NCI-H524 treated with DMSO at 0.1 percent for 48 hours (cell line): ENCODE measurements at regions not wholly inside any gene's neighbourhood (a gene's known extent, or its start where the extent isn't known, plus 50 kb on each side); places are given as distances from the start of the nearest gene placed in this dataset.

ENCODE experiments used
- DNase-seq: peaks from one replicate; lab custom pipeline; 2025; lab: John Stamatoyannopoulos, UW

DNA sequence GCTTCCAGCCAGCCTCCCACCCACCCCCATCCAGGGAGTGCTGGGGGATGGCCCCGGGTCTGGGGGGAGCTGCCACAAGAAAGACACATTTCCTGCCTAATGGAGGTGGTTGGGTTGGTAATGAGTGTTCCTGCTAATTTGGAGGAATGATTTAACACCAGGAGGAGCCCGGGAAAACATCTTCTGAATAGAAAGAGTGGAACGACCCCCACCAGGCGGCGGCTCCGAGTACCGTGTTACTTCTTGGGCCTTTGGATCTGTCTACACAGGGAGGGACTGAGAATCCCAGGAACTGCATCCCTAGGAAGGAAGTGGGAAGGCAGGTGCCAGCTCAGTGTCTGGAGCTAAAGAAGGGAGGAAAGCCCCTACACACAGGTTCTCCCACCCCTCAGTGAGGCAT, 64.6 kb downstream of the TSPAN17 start:
- no peak for DNase-seq

DNA sequence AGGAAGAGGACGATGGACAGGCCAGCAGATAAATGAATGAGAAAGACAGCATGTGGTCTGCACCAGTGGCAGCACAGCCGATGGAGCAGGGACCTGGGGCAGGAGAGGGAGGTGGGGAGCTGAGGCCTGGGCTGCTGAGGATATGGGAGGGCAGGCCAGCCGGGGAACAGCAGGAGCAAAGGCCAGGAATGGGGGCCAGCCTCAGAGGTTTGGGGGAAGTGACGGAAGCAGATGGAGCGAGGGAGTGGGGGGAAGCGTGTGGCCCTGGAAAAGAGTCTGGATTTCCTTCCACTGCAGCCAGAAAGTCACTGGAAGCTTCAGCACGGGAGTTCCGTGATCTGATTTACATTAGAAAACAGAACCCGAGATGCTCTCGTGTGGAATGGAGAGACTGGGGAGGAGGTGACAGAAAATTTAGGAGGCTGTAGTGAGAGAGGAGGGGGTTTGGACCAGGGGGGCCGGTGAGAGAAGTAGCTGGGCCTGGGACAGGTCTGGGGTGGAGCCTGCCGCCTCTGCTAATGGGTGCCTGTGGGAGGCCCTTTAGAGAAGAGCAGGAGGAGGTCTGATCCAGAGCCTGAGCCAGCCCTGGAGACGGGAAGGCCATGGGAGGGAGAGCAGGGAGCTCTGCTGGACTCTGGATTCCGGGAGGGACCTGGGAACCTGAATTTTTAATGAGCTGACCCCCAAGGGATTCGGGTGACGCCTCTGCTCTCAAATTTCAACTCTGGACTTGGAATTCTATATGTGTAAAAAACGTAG, 65.4 kb downstream of the TSPAN17 start:
- no peak for DNase-seq

DNA sequence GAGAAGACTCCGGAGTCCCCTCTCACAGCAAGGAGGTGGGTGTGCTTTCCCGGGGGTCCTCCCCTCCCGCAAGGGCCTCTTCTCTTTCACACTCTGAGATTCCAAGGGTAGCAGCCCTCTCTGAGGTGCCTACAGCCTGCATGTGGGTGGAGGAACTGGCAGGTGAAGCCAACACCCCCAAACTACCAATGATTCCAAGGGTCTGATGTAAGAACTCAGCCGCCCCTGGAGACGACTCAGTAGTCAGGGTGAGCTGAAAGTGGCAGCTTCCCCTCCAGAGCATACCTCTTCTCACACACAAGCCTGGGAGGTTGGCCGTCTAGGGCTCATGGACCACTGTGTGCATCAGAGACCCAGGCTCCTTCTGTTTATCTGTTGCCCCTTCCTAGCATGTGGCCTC, 66.1 kb downstream of the TSPAN17 start:
- no peak for DNase-seq

DNA sequence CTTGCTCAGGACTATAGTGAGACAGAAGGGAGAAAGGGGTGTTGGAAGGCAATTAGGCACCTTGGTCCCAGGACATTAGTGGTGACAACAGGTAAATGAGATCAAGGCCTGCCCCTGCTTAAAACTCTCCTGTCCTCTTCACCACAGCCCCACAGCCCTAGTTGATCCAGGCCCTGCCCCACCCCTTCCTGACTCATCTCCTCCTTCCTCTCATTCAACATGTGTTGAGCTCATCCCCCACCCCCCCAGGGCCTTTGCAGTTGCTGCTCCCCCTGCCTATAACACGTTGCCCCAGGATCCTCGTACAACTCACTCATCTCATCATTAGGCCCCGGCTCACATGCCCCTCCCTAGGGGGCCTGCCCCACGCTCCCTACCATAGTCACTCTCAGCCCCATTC, 66.8 kb downstream of the TSPAN17 start:
- no peak for DNase-seq

DNA sequence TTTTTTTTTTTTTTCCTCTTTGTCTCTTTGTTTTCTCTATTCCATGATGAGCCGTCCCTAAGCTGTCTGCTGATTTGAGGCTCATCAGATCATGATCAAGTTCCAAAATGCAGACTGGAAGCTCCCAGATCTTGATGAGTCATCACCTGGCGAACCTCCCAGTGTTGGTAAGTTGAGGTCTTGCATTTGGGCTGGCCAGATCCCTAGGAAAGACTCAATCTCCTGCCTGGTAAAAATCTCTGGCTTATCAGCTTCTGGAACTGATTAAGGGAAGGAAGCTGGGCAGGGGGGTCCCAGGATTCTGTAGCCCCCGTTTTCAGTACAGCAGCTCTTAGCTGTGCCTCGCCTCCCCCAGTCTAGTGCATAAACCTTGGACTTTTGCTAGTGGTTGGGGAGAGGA, 69.0 kb downstream of the TSPAN17 start:
- no peak for DNase-seq

DNA sequence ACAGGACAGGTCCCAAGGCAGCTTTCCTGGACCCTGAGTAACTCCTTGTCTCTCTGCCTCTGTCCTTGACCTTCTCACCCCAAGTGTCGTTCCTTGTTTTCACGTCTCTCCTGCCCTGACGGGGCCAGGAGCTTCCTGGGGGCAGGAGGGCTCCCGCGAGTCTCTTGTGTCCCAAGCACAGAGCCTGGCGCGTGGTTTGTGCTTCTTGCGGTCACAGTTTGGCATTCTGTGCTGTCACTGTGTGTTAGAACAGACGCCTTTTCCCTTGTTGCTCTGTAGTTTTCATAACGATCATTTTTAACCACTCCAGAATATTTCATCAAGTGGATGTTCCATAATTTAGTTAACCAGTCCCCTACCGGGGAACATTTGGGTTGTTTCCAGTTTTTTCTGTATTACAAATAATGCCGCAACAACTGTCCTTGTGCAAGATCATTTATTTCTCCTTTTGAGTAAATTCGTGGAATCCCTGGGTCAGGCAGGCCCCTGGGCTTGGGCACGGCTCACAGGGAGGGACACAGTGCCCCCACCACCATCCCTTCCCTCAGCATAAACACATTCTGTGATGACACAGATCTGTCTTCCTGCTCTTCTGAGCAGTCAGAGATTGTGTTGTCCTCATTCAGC, 71.9 kb downstream of the TSPAN17 start:
- no peak for DNase-seq

DNA sequence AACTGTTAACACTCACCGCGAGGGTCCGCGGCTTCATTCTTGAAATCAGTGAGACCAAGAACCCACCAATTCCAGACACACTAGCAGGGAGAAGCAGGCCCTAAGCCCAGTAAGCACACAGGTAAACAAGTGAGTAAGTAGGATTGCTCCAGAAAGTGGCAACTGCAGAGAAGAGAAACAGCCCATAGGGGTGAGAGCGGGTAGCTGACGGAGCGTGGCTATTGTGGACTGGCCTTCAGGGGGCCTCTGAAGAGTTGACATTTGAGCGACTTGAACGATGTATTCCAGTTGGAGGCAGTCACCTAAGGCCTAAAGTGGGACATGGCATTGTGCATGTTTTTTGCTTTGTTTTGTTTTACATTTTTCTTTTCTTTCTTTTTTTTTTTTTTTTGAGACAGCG, 74.2 kb downstream of the TSPAN17 start:
- DNase-seq: no peak

DNA sequence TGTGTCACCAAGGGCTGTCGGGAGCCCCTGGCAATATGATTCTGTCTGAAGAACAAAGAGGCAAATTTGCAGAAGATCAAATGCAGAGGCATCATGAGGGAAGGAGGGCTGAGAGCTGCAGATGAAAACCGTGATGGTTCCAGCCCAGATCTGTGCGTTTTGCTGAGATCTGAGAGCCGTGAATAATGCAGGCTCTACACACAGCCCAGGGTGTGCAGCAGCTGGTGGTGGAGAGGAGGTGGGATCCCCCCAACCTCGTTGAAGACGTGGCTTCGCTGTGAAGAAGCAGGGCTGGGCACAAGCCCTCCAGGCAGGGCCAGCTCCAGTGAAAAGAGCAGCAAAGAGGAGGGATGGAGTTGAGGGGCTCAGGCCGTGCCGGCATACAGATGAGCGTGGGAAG, 75.5 kb downstream of the TSPAN17 start:
- no peak for DNase-seq

DNA sequence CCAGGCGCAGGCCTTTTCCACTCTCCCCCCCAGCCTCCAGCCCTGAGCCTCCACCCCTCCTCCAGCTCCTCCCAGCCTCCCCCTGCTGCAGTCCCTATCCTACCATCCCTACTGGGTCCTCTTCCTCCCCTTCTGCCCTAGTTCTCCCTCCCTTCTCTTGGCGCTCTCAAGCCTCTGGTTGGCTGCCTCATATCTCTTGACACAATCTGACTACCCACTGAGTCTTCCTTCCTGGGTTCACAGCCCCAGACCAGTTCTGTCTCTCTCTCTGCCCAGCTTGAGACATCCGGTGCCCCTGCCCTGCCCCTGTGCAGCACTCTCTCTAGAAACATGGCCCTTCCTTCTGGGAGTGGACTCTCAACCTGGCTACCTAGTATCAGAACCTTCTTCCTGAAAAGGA, 76.2 kb downstream of the TSPAN17 start:
- no peak for DNase-seq

DNA sequence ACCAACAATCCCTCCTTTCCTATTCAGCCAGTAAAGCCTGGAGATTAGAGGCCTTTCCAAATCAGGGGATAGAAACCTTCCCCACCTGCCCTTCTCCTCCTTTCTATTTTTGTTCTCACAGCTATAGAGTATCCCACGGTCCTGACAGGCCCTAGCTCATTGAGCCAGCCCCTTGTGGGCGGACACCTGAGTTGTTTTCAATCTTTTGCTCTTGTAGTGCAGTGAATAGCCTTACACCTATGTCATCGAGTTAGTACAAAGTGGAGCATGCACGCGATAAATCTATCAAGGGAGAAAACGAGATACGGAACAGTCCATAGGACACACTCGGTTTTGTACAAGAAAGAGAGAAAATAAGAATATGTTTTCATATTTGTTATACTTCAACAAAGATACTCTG, 77.2 kb downstream of the TSPAN17 start:
- DNase-seq: no peak

DNA sequence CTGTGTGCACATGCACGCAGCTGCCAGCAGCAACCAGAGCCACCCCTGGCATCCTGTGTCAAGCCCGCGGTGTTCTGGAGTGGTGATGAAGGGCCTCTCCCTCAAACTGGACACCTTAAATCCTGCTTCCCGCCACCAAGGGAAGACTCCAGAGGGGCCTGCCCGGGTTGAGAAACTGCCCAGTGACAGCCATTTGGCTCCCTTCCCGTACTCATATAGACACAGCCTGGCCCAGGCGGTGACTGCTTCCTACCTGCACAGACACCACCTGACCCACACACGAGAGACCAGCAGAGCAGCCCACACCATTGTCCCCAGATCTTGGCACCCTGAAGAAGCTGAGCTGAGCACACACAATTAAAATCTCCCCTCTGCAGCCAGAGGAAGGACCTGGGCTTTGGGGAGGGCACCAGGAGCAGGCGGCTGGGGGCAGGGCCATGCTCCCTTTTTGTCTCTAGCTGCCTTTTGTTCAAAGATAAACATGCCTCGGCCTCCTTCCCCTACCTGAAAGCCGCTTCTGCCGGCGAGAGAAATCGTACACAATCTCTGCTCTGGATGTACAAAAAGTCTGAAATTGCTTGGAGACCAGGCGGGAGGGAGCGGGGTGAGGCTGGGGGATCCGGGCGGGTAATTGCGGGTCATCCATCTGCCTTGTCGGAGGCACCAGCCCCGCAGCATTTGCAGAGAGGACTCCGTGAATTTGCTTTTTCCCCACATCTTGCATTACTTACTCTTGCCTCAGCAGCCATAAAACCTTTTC, 78.4 kb downstream of the TSPAN17 start:
- no peak for DNase-seq

DNA sequence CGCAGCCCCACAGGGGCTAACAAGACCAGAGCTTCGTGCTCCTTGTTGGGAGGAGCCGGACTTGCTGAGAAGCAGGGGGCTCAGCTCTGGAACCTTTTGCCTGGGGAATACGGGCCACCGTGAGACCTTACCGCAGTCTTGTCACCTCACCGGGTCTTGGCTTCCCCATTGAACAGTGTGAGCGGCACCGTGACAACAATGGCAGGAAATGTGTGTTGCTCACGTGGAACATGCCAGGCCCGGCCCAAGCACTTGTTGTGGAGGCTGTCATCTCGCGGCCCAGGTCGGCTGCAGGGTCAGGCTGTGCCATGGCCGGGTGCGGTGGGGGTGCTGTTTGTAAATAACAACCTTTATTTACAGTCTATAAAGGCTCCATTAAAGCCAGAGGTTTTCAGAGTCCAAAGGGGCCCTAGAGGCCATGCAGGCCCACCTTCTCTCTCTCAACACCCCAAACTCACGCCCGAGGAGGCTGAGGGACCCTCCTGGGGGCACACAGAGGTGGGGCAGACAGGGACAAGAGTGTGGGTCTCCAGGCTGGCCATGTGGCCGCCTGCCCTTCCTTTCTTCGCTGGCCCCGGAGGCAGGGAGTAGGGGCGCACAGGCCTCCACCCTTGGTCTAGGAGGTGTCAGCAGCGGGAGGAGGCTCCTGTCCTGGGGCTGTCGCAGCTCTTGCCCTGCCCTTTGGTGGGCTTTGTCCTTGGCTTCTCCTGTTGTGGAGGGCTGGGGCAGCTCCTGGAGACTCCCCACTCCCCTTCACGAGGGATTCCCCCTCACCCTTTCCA, 79.7 kb downstream of the TSPAN17 start:
- no peak for DNase-seq

DNA sequence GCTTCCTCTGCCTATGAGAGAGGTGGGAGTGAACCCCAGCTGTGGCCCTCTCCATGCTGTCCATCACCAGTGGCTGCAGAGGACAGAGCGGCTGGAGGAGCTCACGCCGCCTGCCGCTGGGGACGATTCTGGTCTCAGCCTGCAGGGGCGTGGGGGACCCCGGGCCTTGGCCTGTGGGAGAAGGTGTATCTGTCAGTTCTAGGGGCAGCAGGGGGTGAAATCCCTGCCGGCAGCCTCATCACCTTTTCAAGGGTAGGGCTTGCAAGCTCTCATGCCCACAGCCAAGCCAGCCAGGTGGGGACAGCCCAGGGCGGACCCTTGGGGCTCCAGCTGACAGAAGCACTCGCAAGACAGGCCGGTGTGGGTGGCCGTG, 80.2 kb downstream of the TSPAN17 start:
- DNase-seq: no peak

DNA sequence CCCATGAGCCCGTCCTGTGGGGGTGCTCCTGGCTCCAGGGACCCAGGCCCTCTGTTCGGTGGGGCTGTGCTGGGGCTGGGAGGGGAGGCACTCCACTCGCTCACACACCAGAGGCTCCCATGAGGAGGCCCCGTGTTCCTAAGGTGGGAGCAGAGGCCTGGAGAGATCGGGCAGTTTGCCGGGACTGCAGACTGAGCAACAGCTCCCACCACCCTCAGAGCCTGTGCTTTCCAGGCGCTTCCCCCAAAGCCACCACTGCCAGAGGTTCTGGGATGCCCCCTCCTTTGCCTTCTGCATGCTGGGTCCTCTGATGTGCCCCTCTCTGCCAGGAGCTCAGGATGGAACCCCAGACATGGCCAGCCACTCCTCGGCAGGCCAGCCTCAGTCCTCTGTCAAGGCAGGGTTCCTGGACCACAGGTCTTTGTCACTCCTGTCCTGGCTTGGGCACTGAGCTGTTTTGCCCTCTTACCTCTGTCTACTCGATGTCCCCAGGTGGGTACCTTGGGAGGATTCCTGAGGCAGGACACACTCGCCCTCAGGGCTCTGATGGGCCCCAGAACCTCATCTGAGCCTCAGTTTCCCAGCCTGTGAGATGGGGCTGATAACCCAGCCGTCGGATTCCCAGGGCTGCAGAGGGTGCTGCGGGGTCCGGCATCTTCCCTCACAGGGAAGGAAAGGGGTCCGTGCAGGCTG, 80.8 kb downstream of the TSPAN17 start:
- DNase-seq: no peak

DNA sequence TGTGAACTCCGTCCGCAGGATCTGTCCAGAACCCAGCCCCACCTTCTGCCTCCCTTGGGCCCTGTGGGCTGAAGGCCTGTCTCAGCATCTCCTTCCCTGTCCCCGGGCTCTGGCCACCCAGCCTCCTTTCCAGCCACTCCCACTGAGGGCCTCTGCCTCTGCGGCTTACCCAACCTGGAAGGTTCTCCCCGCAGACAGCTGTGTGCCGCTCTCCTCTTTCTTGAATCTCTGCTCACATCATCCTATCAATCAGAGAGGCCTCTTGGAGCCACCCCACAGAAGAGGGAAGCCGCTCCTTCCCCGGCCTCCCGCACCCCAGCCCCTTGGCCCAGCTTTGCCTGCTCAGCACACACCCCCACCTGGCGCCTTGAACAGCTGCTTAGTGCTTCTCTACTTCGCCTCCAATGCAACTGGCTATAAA, 81.5 kb upstream of the UNC5A start:
- no peak for DNase-seq

DNA sequence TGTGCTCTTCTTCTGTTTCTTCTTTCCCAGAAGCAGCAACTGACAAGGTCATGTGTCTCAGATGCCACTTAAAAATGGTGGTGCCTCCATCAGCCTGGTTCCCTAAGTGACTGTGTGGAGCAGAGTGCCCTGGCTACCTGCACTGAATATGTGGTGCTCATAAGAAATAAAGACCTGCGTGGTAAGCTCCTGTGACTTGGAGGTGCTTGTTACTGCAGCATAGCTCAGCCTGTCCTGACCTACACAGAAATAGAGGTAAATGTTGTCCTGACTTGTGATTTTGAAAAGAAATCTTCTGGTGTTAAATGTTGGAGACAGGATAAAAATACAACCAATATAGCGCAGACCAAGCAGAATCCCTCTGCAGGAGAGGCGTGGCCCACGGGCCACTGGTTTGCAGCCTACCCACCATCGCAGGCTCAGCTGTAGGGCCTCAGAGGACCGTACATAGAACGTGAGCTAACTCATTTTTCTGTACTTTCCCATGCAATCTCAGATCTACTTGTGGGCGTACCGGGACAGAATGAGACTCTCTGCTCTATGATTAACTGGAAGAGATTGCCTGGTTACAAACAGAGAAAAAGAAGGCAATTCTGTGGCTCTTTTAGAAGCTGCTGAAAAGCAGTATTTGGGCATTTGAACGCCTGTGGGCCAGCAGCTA, 79.4 kb upstream of the UNC5A start:
- no peak for DNase-seq

DNA sequence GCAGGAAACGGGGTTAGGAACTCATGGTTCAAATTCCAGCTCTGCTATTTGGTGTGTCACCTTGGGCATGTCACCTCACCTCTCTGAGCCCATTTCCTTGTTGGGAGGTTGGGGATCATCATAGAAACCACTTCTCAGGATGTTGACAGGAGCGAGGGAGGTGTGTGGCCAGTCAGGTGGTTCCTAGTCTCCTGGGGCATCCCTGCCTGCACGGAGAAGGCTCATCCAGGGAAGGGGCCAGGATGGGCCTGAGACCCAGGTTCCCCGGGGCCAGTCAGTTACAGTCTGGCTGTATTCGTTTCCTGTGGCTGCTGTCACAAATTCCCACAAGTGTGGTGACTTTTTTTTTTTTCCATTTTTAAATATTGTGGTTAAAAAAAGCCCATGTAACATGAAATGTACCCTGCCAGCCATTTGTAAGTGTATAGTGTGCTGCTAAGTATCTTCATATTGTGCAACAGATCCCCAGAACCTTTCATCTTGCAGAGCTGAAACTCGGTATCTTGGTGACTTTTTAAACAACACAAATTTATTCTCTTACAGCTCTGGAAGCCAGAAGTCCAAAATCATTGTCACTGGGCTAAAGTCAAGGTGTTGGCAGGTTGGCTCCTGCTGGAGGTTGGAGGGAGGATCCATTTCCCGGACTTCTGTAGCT, 78.7 kb upstream of the UNC5A start:
- no peak for DNase-seq

DNA sequence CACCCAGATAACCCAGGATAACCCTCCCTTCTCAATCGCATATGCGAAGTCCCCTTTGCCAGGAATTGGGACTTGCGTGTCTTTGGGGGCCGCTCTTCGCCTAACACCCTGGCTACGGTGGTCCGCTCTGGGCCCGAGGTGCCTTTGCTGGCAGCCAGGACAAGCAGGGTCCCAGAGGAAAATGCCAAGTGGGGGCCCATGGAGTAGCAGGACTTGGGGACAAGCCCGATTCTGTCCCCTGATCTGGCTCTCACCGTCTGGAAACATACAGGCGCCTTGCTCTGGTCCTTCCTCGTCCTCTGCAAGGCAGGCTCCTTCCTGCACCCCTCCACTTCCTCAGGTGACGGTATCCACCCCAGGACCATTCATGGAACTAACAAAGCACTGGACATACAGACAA, 78.1 kb upstream of the UNC5A start:
- DNase-seq: no peak

DNA sequence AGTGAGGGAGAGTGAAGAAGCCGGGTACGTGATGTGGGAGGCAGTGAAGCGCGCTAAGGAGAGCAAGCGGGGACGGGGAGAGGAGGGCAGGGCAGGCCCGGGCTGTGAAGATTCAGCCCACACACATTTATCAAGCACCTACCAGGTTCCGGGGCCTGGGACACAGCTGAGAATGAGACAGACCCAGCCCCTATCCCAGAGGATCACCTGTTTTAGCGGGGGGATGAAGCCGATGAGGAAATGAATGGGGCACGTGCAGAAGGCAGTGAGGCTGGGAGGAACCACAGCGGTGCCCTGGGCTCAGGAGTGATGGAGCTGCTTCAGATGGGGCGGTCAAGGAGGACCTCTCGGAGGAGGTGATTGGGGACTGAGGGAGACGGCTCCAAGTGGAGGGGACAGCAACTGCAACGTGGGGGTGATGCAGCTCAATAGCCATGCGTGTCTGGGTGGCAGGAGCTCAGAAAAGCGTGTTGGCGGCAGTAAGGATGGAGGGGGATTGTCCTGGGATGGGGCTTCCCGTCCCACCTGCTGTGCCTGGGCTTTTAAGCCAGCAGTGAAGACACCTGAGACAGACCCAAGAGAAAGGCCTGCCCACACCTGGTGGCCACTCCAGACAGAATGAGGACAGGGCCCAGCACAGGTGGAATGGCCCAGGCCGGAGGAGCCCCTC, 77.5 kb upstream of the UNC5A start:
- no peak for DNase-seq
